ENCODE measurements at regions not wholly inside any gene's neighbourhood (a gene's known extent, or its start where the extent isn't known, plus 50 kb on each side); places are given as distances from the start of the nearest gene placed in this dataset.

- Histone ChIP-seq H3K4me1 (no peaks in the 10 kb centered on the region), H3K9me3 (no peaks in the 10 kb centered on the region), H3K27me3 (no peaks in the 10 kb centered on the region), H3K36me3 (no peaks in the 10 kb centered on the region), H3K4me3 (ENCODE audit: low read depth, low read length) (no peak overlapping the region)
- DNase-seq: no peak
- no peak for TF ChIP-seq CTCF (IDR thresholded peaks at IDR 0.05; ENCODE audit: low read depth, low read length)
These were observed 1334.1 kb downstream of the FSCB start for GRCh38 chr14:43172899-43173548.

- no peak for TF ChIP-seq CTCF (IDR thresholded peaks at IDR 0.05; ENCODE audit: low read depth, low read length)
- Histone ChIP-seq H3K36me3 (no peaks in the 10 kb centered on the region), H3K27me3 (no peaks in the 10 kb centered on the region), H3K4me3 (ENCODE audit: low read depth, low read length) (no peak overlapping the region), H3K9me3 (no peaks in the 10 kb centered on the region), H3K4me1 (no peaks in the 10 kb centered on the region)
- DNase-seq: no peak
These were observed 1337.4 kb downstream of the FSCB start for GRCh38 chr14:43169722-43170121.

GRCh38 chr14:43168371-43168925 lies 1338.6 kb downstream of the FSCB start:
- Histone ChIP-seq H3K9me3 (no peaks in the 10 kb centered on the region), H3K4me3 (ENCODE audit: low read depth, low read length) (no peak overlapping the region), H3K27me3 (no peaks in the 10 kb centered on the region), H3K4me1 (no peaks in the 10 kb centered on the region), H3K36me3 (no peaks in the 10 kb centered on the region)
- TF ChIP-seq CTCF (IDR thresholded peaks at IDR 0.05; ENCODE audit: low read depth, low read length): no peak
- DNase-seq: no peak

- DNase-seq: no peak
- no peak for TF ChIP-seq CTCF (IDR thresholded peaks at IDR 0.05; ENCODE audit: low read depth, low read length)
- no peak overlapping the region for H3K4me3 ChIP-seq (ENCODE audit: low read depth, low read length)
- no peaks in the 10 kb centered on the region for H3K4me1 ChIP-seq
- no peaks in the 10 kb centered on the region for H3K36me3 ChIP-seq
- no peaks in the 10 kb centered on the region for H3K9me3 ChIP-seq
- no peaks in the 10 kb centered on the region for H3K27me3 ChIP-seq
These were observed 1340.9 kb downstream of the FSCB start for GRCh38 chr14:43166163-43166562.

- no peaks in the 10 kb centered on the region for H3K9me3 ChIP-seq
- no peak overlapping the region for H3K4me3 ChIP-seq (ENCODE audit: low read depth, low read length)
- DNase-seq: no peak
- TF ChIP-seq CTCF (IDR thresholded peaks at IDR 0.05; ENCODE audit: low read depth, low read length): no peak
- H3K4me1 ChIP-seq: no peaks in the 10 kb centered on the region
- no peaks in the 10 kb centered on the region for H3K36me3 ChIP-seq
- H3K27me3 ChIP-seq: no peaks in the 10 kb centered on the region
These were observed 1341.4 kb downstream of the FSCB start for GRCh38 chr14:43165651-43166050.

GRCh38 chr14:43161477-43161876 lies 1345.6 kb downstream of the FSCB start:
- Histone ChIP-seq H3K36me3 (no peaks in the 10 kb centered on the region), H3K9me3 (no peaks in the 10 kb centered on the region), H3K4me1 (no peaks in the 10 kb centered on the region), H3K27me3 (no peaks in the 10 kb centered on the region), H3K4me3 (ENCODE audit: low read depth, low read length) (no peak overlapping the region)
- TF ChIP-seq CTCF (IDR thresholded peaks at IDR 0.05; ENCODE audit: low read depth, low read length): no peak
- no peak for DNase-seq

Measured in BE2C (cell line).